ENCODE measurements at regions not wholly inside any gene's neighbourhood (a gene's known extent, or its start where the extent isn't known, plus 50 kb on each side); places are given as distances from the start of the nearest gene placed in this dataset.
A peak's percentile ranks its signal among the peaks of the same experiment; 100 is the strongest.

GRCh38 chr11:110377434-110377833 lies 52.3 kb upstream of the FDX1 start:
- Histone ChIP-seq H3K4me3 (no peak overlapping the region), H3K9me3 (replicated peaks) (no peaks in the 10 kb centered on the region), H3K4me1 (peaks cover 19% of the 10 kb centered on the region), H3K36me3 (no peaks in the 10 kb centered on the region), H3K27me3 (ENCODE audit: low read depth) (no peaks in the 10 kb centered on the region), H3K27ac (replicated peaks) (peak overlapping the region; percentile 41)
- intact Hi-C loops (cut with micrococcal nuclease) = no loop called here
- no peak for DNase-seq
- TF ChIP-seq CTCF (IDR thresholded peaks at IDR 0.05; ENCODE audit: borderline replicate concordance) = no peak

- no peaks in the 10 kb centered on the region for H3K36me3 ChIP-seq
- no peaks in the 10 kb centered on the region for H3K27me3 ChIP-seq (ENCODE audit: low read depth)
- no peaks in the 10 kb centered on the region for H3K9me3 ChIP-seq (replicated peaks)
- H3K4me1 ChIP-seq = peaks cover 19% of the 10 kb centered on the region
- no peak for TF ChIP-seq CTCF (IDR thresholded peaks at IDR 0.05; ENCODE audit: borderline replicate concordance)
- H3K27ac ChIP-seq (replicated peaks) = no peak overlapping the region
- DNase-seq = no peak
- intact Hi-C loops (cut with micrococcal nuclease) = no loop called here
- no peak overlapping the region for H3K4me3 ChIP-seq
Observed at GRCh38 chr11:110379261-110379660, 50.5 kb upstream of the FDX1 start.

GRCh38 chr11:110379936-110380335 lies 49.8 kb upstream of the FDX1 start:
- H3K27ac ChIP-seq (replicated peaks) = no peak overlapping the region
- TF ChIP-seq CTCF (IDR thresholded peaks at IDR 0.05; ENCODE audit: borderline replicate concordance) = no peak
- intact Hi-C loops (cut with micrococcal nuclease) = no loop called here
- no peak overlapping the region for H3K4me3 ChIP-seq
- DNase-seq = no peak
- no peaks in the 10 kb centered on the region for H3K36me3 ChIP-seq
- H3K9me3 ChIP-seq (replicated peaks) = no peaks in the 10 kb centered on the region
- peaks cover 19% of the 10 kb centered on the region for H3K4me1 ChIP-seq
- no peaks in the 10 kb centered on the region for H3K27me3 ChIP-seq (ENCODE audit: low read depth)

All from left ventricle myocardium inferior (tissue), 1 donor.